ENCODE measurements at regions not wholly inside any gene's neighbourhood (a gene's known extent, or its start where the extent isn't known, plus 50 kb on each side); places are given as distances from the start of the nearest gene placed in this dataset.

- Histone ChIP-seq H3K4me1 (replicated peaks) (no peaks in the 10 kb centered on the region), H3K27ac (no peak overlapping the region), H3K9me3 (no peaks in the 10 kb centered on the region), H3K4me3 (no peak overlapping the region), H3K36me3 (no peaks in the 10 kb centered on the region), H3K27me3 (replicated peaks; ENCODE audit: insufficient read depth) (no peaks in the 10 kb centered on the region)
- no peak for DNase-seq (ENCODE audit: low spot score)
- intact Hi-C loops (cut with DNase I): no loop called here
- TF ChIP-seq CTCF (IDR thresholded peaks at IDR 0.05) (no peak), POLR2A (IDR thresholded peaks at IDR 0.05) (no peak), POLR2AphosphoS5 (IDR thresholded peaks at IDR 0.05) (no peak)
- WGBS: 89% methylated on average over 3 of the region's 3 CpGs
These were observed 235.9 kb upstream of the ARHGAP20 start for GRCh38 chr11:110948112-110948511.

- no peaks in the 10 kb centered on the region for H3K27me3 ChIP-seq (replicated peaks; ENCODE audit: insufficient read depth)
- H3K9me3 ChIP-seq: no peaks in the 10 kb centered on the region
- no peak overlapping the region for H3K27ac ChIP-seq
- no peak overlapping the region for H3K4me3 ChIP-seq
- WGBS: 51% methylated on average over 3 of the region's 3 CpGs
- intact Hi-C loops (cut with DNase I): no loop called here
- no peak for DNase-seq (ENCODE audit: low spot score)
- no peaks in the 10 kb centered on the region for H3K4me1 ChIP-seq (replicated peaks)
- H3K36me3 ChIP-seq: no peaks in the 10 kb centered on the region
- TF ChIP-seq POLR2AphosphoS5 (IDR thresholded peaks at IDR 0.05) (no peak), CTCF (IDR thresholded peaks at IDR 0.05) (no peak), POLR2A (IDR thresholded peaks at IDR 0.05) (no peak)
These were observed 234.9 kb upstream of the ARHGAP20 start for GRCh38 chr11:110947096-110947495.

GRCh38 chr11:110939471-110939870, 227.2 kb upstream of the ARHGAP20 start:
- TF ChIP-seq POLR2A (IDR thresholded peaks at IDR 0.05) (no peak), POLR2AphosphoS5 (IDR thresholded peaks at IDR 0.05) (no peak), CTCF (IDR thresholded peaks at IDR 0.05) (no peak)
- DNase-seq (ENCODE audit: low spot score): no peak

GRCh38 chr11:110935018-110935640, 222.9 kb upstream of the ARHGAP20 start:
- no peak for DNase-seq (ENCODE audit: low spot score)
- H3K9me3 ChIP-seq: no peaks in the 10 kb centered on the region
- no peak for TF ChIP-seq CTCF (IDR thresholded peaks at IDR 0.05)
- TF ChIP-seq POLR2A (IDR thresholded peaks at IDR 0.05): no peak
- TF ChIP-seq POLR2AphosphoS5 (IDR thresholded peaks at IDR 0.05): no peak
- H3K4me1 ChIP-seq (replicated peaks): no peaks in the 10 kb centered on the region
- H3K36me3 ChIP-seq: no peaks in the 10 kb centered on the region
- intact Hi-C loops (cut with DNase I): no loop called here
- 61% methylated on average over 2 of the region's 2 CpGs for WGBS
- no peak overlapping the region for H3K4me3 ChIP-seq
- no peaks in the 10 kb centered on the region for H3K27me3 ChIP-seq (replicated peaks; ENCODE audit: insufficient read depth)
- no peak overlapping the region for H3K27ac ChIP-seq

More at GRCh38 chr11:110939471-110939870, 227.2 kb upstream of the ARHGAP20 start:
- Histone ChIP-seq H3K4me1 (replicated peaks) (no peaks in the 10 kb centered on the region), H3K27me3 (replicated peaks; ENCODE audit: insufficient read depth) (no peaks in the 10 kb centered on the region), H3K36me3 (no peaks in the 10 kb centered on the region), H3K9me3 (no peaks in the 10 kb centered on the region), H3K27ac (no peak overlapping the region), H3K4me3 (no peak overlapping the region)
- intact Hi-C loops (cut with DNase I): no loop called here
- 86% methylated on average over 2 of the region's 2 CpGs for WGBS

GRCh38 chr11:110929129-110929528, 216.9 kb upstream of the ARHGAP20 start:
- Histone ChIP-seq H3K27ac (no peak overlapping the region), H3K27me3 (replicated peaks; ENCODE audit: insufficient read depth) (no peaks in the 10 kb centered on the region), H3K4me1 (replicated peaks) (no peaks in the 10 kb centered on the region), H3K9me3 (no peaks in the 10 kb centered on the region), H3K36me3 (no peaks in the 10 kb centered on the region), H3K4me3 (no peak overlapping the region)
- 59% methylated on average over 1 of the region's 1 CpG for WGBS
- intact Hi-C loops (cut with DNase I): loop anchor here (10.0 kb wide), 1 partner anchor 306 kb away; no protein-coding TSS in a partner anchor
- TF ChIP-seq POLR2A (IDR thresholded peaks at IDR 0.05) (no peak), POLR2AphosphoS5 (IDR thresholded peaks at IDR 0.05) (no peak), CTCF (IDR thresholded peaks at IDR 0.05) (no peak)
- DNase-seq (ENCODE audit: low spot score): no peak
